ENCODE measurements at regions not wholly inside any gene's neighbourhood (a gene's known extent, or its start where the extent isn't known, plus 50 kb on each side); places are given as distances from the start of the nearest gene placed in this dataset.

DNA sequence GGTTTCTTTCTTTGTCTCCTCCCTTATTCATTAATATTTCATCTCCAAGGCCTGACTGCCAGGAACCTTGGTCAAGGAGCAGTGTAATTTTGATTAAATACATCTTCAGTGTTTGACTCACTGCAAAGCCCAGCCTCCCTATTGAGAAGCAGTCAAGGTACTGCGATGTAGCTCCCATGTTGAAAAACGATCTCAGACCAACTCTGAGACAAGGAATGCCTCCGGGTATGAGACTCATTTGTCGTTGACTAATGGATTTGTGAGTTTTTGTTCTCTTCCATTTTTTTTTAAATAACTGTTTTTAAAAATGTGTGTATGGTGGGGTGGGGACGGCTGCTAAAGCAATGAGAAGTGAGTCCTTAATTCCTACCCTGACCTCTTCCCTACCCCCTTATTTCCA is 361.6 kb downstream of the SOX11 start:
- Histone ChIP-seq H4K20me1 (ENCODE audit: insufficient read depth, poor library complexity, severe bottlenecking) (no peaks in the 10 kb centered on the region), H2AFZ (no peak overlapping the region), H3K9me3 (ENCODE audit: low read depth) (no peaks in the 10 kb centered on the region), H3K4me2 (no peak overlapping the region), H3K4me1 (ENCODE audit: insufficient read depth) (no peaks in the 10 kb centered on the region), H3K4me3 (no peak overlapping the region), H3K9me2 (replicated peaks; ENCODE audit: insufficient read depth) (no peaks in the 10 kb centered on the region), H3K27ac (no peak overlapping the region), H3K79me2 (no peaks in the 10 kb centered on the region), H3K36me3 (replicated peaks; ENCODE audit: insufficient read depth, low read depth) (no peaks in the 10 kb centered on the region), H3K27me3 (no peaks in the 10 kb centered on the region)
- TF ChIP-seq, protein P1, sequence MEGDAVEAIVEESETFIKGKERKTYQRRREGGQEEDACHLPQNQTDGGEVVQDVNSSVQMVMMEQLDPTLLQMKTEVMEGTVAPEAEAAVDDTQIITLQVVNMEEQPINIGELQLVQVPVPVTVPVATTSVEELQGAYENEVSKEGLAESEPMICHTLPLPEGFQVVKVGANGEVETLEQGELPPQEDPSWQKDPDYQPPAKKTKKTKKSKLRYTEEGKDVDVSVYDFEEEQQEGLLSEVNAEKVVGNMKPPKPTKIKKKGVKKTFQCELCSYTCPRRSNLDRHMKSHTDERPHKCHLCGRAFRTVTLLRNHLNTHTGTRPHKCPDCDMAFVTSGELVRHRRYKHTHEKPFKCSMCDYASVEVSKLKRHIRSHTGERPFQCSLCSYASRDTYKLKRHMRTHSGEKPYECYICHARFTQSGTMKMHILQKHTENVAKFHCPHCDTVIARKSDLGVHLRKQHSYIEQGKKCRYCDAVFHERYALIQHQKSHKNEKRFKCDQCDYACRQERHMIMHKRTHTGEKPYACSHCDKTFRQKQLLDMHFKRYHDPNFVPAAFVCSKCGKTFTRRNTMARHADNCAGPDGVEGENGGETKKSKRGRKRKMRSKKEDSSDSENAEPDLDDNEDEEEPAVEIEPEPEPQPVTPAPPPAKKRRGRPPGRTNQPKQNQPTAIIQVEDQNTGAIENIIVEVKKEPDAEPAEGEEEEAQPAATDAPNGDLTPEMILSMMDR (IDR thresholded peaks at IDR 0.05; ENCODE audit: poor library complexity) = no peak
- TF ChIP-seq EZH2 (IDR thresholded peaks at IDR 0.05; ENCODE audit: borderline replicate concordance) (no peak), EZH2phosphoT487 (IDR thresholded peaks at IDR 0.05; ENCODE audit: low read depth, severe bottlenecking, unreplicated experiment) (no peak)
- no peak for DNase-seq (ENCODE audit: low spot score)
- 52% methylated on average over 5 of the region's 5 CpGs for WGBS (ENCODE audit: low lambda C conversion rate, missing lambda C conversion rate)

- no peak overlapping the region for H2AFZ ChIP-seq
- H3K27ac ChIP-seq = no peak overlapping the region
- TF ChIP-seq EZH2 (IDR thresholded peaks at IDR 0.05; ENCODE audit: borderline replicate concordance) = no peak
- TF ChIP-seq, protein P1 (IDR thresholded peaks at IDR 0.05; ENCODE audit: poor library complexity) = no peak
- TF ChIP-seq EZH2phosphoT487 (IDR thresholded peaks at IDR 0.05; ENCODE audit: low read depth, severe bottlenecking, unreplicated experiment) = no peak
- H3K4me2 ChIP-seq = no peak overlapping the region
- no peaks in the 10 kb centered on the region for H3K9me2 ChIP-seq (replicated peaks; ENCODE audit: insufficient read depth)
- H4K20me1 ChIP-seq (ENCODE audit: insufficient read depth, poor library complexity, severe bottlenecking) = no peaks in the 10 kb centered on the region
- no peaks in the 10 kb centered on the region for H3K9me3 ChIP-seq (ENCODE audit: low read depth)
- no peaks in the 10 kb centered on the region for H3K36me3 ChIP-seq (replicated peaks; ENCODE audit: insufficient read depth, low read depth)
- H3K4me1 ChIP-seq (ENCODE audit: insufficient read depth) = no peaks in the 10 kb centered on the region
- no peaks in the 10 kb centered on the region for H3K79me2 ChIP-seq
- H3K27me3 ChIP-seq = no peaks in the 10 kb centered on the region
- no peak overlapping the region for H3K4me3 ChIP-seq
- WGBS (ENCODE audit: low lambda C conversion rate, missing lambda C conversion rate) = 39% methylated on average over 7 of the region's 7 CpGs
- DNase-seq (ENCODE audit: low spot score) = no peak
Observed at GRCh38 chr2:6054161-6054671, 362.0 kb downstream of the SOX11 start.

DNA sequence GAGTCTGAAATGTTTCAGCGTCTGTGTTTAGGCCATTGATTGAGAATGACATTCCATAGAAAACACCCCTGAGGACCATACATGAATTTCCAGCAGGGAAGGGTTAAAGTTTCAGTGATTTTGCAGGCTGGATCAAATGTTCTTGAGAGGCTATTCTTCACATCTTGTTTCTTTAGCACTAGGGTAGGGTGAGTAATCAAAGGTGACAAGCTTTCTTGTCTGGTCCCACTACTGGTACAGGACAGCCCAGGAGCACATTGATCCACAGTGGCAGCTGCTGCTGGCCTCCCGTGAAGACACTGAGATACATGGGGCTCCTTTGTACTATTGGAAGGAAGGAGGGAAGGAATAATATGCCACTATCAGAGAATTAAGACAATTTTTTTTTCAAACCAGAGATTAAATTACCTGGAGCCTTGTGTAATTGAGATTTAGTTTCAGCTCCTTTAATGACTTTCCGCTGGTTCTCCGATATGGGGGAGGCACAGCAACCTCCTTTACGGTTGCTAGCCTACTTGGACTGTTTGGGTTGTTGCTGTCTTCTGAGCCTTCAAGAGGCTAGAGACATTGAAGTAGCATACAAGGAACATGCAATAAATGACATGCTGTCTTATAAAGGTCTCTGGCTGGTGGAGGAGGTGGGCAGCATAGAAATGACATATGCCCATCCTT is 368.9 kb downstream of the SOX11 start:
- H3K36me3 ChIP-seq (replicated peaks; ENCODE audit: insufficient read depth, low read depth) = no peaks in the 10 kb centered on the region
- no peaks in the 10 kb centered on the region for H3K4me1 ChIP-seq (ENCODE audit: insufficient read depth)
- no peak overlapping the region for H3K4me3 ChIP-seq
- H3K4me2 ChIP-seq = no peak overlapping the region
- no peak overlapping the region for H2AFZ ChIP-seq
- H3K79me2 ChIP-seq = no peaks in the 10 kb centered on the region
- no peak overlapping the region for H3K27ac ChIP-seq
- no peaks in the 10 kb centered on the region for H3K9me2 ChIP-seq (replicated peaks; ENCODE audit: insufficient read depth)
- H4K20me1 ChIP-seq (ENCODE audit: insufficient read depth, poor library complexity, severe bottlenecking) = no peaks in the 10 kb centered on the region
- no peak for DNase-seq (ENCODE audit: low spot score)
- 93% methylated on average over 5 of the region's 5 CpGs for WGBS (ENCODE audit: low lambda C conversion rate, missing lambda C conversion rate)
- H3K27me3 ChIP-seq = no peaks in the 10 kb centered on the region
- TF ChIP-seq EZH2phosphoT487 (IDR thresholded peaks at IDR 0.05; ENCODE audit: low read depth, severe bottlenecking, unreplicated experiment) = no peak
- TF ChIP-seq, protein P1 (IDR thresholded peaks at IDR 0.05; ENCODE audit: poor library complexity) = no peak
- TF ChIP-seq EZH2 (IDR thresholded peaks at IDR 0.05; ENCODE audit: borderline replicate concordance) = no peak
- H3K9me3 ChIP-seq (ENCODE audit: low read depth) = no peaks in the 10 kb centered on the region

Measured in hepatocyte (in vitro differentiated cells).